Bronchial epithelial cell (primary cell): ENCODE measurements at regions not wholly inside any gene's neighbourhood (a gene's known extent, or its start where the extent isn't known, plus 50 kb on each side); places are given as distances from the start of the nearest gene placed in this dataset.
A peak's percentile ranks its signal among the peaks of the same experiment; 100 is the strongest.

Source experiments
- DNase-seq: peaks from one replicate; pipeline ENCODE4 v3.0.0-alpha.2; 2010; ENCODE audit warnings: low read depth
- FAIRE-seq: peaks from 2 replicates; lab custom pipeline; 2011; peaks lifted over from hg19 to GRCh38; lab: Jason Lieb, UNC
- H3K27me3 ChIP-seq: 2 replicates; pipeline ENCODE4 v1.5.1; 2011; ENCODE audit warnings: low read length; ENCODE audit not compliant: control insufficient read depth, insufficient read depth
- H3K36me3 ChIP-seq: 2 replicates; pipeline ENCODE4 v1.5.1; 2011; ENCODE audit warnings: low read length; ENCODE audit not compliant: control insufficient read depth, insufficient read depth
- H3K4me3 ChIP-seq: 2 replicates; pipeline ENCODE4 v1.5.1; 2011; ENCODE audit warnings: mild to moderate bottlenecking, low read depth, low read length, control low read depth
- TF ChIP-seq, protein P1 (sequence below): IDR thresholded peaks from 2 replicates; pipeline ENCODE4 v1.5.1; 2011; ENCODE audit warnings: mild to moderate bottlenecking, moderate library complexity, low read length, control low read depth, inconsistent platforms; ENCODE audit not compliant: insufficient read depth, severe bottlenecking

DNA sequence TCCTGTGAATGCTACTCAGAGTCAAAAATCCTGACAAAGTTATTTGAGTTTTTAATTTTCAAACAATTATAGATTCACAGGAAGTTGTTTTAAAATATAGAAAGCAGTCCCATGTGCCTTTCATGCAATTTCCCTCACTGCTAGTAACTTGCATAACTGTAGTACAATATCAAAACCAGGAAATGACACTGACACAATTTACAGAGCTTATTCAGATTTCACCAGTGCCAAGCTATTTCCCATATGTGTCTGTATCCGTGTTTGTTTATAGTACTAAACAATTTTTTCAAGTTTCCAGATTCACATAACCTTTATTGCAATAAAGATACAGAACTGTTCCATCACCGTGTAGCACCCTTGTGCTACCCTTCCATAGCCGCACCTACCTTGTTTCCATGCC is 934.6 kb downstream of the PCDH17 start:
- Histone ChIP-seq H3K4me3 (no peak overlapping the region), H3K36me3 (no peaks in the 10 kb centered on the region), H3K27me3 (no peaks in the 10 kb centered on the region)
- DNase-seq = no peak
- FAIRE-seq = no peak
- TF ChIP-seq, protein P1, sequence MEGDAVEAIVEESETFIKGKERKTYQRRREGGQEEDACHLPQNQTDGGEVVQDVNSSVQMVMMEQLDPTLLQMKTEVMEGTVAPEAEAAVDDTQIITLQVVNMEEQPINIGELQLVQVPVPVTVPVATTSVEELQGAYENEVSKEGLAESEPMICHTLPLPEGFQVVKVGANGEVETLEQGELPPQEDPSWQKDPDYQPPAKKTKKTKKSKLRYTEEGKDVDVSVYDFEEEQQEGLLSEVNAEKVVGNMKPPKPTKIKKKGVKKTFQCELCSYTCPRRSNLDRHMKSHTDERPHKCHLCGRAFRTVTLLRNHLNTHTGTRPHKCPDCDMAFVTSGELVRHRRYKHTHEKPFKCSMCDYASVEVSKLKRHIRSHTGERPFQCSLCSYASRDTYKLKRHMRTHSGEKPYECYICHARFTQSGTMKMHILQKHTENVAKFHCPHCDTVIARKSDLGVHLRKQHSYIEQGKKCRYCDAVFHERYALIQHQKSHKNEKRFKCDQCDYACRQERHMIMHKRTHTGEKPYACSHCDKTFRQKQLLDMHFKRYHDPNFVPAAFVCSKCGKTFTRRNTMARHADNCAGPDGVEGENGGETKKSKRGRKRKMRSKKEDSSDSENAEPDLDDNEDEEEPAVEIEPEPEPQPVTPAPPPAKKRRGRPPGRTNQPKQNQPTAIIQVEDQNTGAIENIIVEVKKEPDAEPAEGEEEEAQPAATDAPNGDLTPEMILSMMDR = no peak

DNA sequence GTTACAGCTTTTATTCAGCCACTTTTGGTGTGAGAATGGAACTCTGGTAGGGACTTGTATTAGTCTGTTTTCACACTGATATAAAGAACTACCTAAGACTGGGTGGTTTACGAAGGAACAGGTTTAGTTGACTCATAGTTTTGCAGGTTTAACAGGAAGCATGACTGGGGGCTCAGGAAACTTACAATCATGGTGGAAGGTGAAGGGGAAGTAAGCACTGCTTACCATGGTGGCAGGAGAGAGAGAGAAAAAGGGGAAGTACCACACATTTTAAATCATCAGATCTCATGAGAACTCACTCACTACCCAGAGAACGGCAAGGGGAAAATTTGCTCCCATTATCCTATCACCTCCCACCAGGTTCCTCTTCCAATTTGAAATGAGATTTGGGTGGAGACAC is 942.2 kb downstream of the PCDH17 start:
- no peak for DNase-seq
- Histone ChIP-seq H3K27me3 (no peaks in the 10 kb centered on the region), H3K36me3 (no peaks in the 10 kb centered on the region), H3K4me3 (no peak overlapping the region)
- FAIRE-seq = no peak
- TF ChIP-seq, protein P1 = no peak

GRCh38 chr13:58574791-58575190 is 943.2 kb downstream of the PCDH17 start:
- TF ChIP-seq, protein P1 = no peak
- no peak overlapping the region for H3K4me3 ChIP-seq
- no peaks in the 10 kb centered on the region for H3K36me3 ChIP-seq
- no peak for DNase-seq
- no peak for FAIRE-seq
- H3K27me3 ChIP-seq = no peaks in the 10 kb centered on the region

GRCh38 chr13:58579468-58579867 is 947.9 kb downstream of the PCDH17 start:
- TF ChIP-seq, protein P1 = no peak
- DNase-seq = no peak
- H3K27me3 ChIP-seq = no peaks in the 10 kb centered on the region
- FAIRE-seq = no peak
- no peak overlapping the region for H3K4me3 ChIP-seq
- H3K36me3 ChIP-seq = no peaks in the 10 kb centered on the region

DNA sequence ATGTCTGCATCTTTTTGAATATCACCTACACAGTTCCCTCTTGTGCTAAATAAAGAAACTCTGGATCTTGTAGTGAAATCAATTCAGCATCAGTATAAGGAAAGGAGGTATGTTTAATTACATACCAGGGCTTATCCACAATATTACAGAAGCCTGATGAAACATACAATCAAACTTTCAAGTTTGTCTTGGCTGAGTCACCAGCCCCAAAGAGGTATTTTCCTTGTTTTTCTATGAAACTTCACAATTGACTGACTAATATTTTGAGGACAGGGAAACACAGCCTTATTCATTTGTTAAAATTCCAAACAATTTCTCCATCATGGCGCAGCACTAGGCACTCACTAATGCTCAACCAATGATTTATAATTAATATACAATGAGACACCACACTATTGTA is 952.4 kb downstream of the PCDH17 start:
- Histone ChIP-seq H3K4me3 (no peak overlapping the region), H3K27me3 (no peaks in the 10 kb centered on the region), H3K36me3 (no peaks in the 10 kb centered on the region)
- TF ChIP-seq, protein P1 = no peak
- FAIRE-seq (no peak), DNase-seq (peak; percentile 1)

DNA sequence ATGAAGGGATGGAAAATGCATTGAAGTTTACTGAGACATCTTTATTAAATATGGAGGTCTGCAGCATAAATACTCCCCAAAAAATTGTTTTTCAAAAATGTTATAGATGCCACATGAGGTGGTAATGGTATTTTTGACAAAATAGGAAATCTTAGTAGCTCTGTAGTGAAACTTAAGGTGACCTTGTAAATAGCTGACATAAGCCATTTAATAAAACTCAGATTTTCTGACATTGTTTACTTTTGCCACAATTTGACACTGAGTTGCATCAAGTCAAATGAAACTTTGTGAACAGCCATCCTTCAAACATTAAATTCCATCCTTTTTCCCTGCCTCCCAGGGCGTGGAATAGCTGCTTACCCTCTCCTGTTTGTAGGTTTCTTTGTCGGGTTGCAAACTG is 953.1 kb downstream of the PCDH17 start:
- DNase-seq = no peak
- Histone ChIP-seq H3K36me3 (no peaks in the 10 kb centered on the region), H3K4me3 (no peak overlapping the region), H3K27me3 (no peaks in the 10 kb centered on the region)
- FAIRE-seq = no peak
- TF ChIP-seq, protein P1 = no peak
